ENCODE measurements at regions not wholly inside any gene's neighbourhood (a gene's known extent, or its start where the extent isn't known, plus 50 kb on each side); places are given as distances from the start of the nearest gene placed in this dataset.
"Not testable (repeated sequence)": the region's sequence is repeated elsewhere in the genome, so short reads cannot be mapped to it uniquely, and the experiment has no call there.

DNA sequence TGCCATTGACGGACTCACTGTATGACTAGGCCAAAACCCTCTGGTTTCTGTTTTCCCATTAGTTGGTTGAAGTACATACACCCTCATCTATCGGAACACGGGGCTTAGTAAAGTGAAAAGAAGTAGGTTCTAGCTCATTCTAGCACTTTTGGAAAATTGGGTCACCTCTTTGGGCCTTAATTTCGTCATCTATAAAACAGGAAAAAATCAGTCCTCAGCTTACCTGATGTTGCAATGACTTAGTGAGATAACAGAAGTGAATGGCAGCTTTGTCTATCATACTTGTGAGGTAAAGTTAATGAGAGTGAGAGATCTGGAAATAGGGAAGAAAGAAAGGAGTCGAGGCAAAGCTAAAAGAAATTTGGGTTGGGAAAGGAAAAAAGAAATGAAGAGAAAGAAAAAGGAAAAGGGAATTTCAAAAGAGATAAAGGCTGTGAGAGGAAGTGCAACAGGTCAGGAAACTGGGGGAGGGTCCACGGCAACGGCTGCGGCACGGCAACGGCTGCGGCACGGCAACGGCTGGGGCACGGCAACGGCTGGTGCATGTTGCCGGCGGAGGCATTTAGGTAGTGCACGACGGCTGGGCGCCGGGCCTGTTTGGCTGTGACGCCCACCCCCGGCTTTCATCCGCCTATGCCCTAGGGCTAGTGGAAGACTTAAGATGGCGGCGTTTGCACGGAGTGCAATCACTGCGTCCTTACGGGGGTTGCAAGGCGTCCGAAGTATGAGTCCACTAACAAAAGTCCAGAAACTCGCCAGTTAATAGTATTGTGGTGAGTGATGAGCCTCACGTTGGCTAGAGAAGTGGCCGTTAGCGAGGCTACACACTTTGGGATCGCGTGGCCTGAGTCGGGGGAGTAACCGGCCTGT is 91.4 kb upstream of the XIST start:
- peak; percentile 77 to 93 (median 93) for DNase-seq

- DNase-seq = no peak
These were observed 88.5 kb upstream of the XIST start for GRCh38 chrX:73940893-73941470.

GRCh38 chrX:73937843-73938242 is 85.3 kb upstream of the XIST start:
- DNase-seq = not testable (repeated sequence)

DNA sequence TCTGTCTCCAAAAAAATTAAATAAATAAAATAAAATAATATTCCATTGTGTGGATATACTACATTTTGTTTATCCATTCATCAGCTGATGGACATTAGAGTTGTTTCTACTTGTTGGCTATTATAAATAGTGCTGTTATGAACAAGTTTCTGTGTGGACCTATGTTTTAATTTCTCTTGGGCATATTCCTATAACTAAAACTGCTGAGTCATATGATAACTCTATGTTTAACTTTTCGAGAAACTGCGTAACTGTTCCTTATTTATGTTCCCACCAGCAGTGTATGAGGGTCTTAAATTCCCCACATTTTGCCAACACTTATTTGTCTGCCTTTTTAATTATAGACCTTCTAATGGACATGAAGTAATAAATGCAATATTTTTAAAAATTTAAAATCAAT is 80.0 kb upstream of the XIST start:
- no peak for DNase-seq

DNA sequence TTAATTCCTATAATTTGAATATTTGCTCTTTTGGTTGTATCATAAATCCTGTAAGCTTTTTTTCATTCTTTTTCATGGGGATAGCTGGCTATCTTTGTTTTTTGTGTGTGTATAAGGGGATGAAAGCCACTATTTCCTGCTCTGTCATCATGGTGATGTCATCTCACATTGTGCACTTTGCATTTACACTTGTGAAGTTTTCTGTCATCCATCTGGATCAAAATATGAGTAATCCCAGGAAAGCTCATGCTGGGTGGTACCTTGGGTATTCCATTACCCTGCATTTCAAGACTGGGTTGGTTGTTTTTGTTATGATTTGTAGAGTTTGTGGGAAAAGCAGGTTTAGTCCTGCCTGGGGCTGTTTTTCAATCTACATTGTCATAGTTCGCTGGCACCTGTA is 77.8 kb upstream of the XIST start:
- no peak for DNase-seq

DNA sequence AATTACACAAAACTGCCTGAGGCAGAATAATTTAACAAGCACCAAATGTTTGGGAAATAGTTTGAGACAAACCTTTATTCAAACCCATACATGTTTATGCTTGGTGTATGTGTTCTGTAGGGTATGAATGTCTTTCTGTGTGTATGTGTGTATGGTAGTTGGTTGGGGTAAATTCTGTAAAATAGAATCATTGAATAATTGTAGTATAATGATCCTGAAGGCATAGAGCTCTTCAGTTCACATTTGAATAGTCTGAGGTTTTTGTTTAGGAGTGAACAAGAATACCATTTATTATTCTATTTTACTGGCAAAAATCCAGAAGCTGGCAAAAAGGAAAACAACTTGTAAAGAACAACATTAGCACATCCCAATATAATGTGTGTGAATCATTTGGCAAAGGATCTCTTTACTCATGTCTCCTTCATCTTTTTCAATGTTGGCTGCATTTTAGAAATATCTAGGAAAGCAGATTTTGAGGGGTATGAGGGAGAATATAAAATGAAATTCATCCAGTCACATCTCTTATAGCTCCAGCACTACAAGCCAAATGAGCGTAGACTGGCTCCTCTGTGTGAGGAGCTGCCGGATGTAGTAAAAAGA is 70.4 kb upstream of the XIST start:
- DNase-seq = no peak

GRCh38 chrX:73916931-73917667 is 64.6 kb upstream of the XIST start:
- peak; percentile 11 to 74 (median 25) for DNase-seq

- DNase-seq = no peak
These were observed 64.0 kb upstream of the XIST start for GRCh38 chrX:73916489-73916888.

- not testable (repeated sequence) for DNase-seq
These were observed 62.3 kb upstream of the XIST start for GRCh38 chrX:73914792-73915191.

DNA sequence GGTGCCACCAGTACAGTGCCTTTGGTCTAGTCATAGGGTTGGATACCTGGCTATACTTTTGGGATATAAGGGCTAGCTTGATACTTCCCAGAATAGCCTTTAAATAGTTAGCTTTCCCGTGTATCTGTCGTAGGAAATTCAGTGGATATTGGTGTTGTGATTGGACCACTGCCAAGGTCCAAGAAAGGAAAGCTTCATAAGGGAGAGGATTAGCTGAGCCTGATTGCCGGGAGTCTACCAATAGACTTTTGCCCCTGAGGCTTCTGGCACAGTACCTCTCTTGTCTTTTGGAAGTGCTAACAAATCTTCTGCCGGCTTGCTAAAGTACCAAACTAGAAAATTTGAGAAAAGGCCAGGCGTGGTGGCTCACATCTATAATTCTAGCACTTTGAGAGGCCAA is 61.1 kb upstream of the XIST start:
- DNase-seq = peak in 1 of 3 donors; percentile 6

GRCh38 chrX:73911946-73912345 is 59.4 kb upstream of the XIST start:
- DNase-seq = not testable (repeated sequence)

GRCh38 chrX:73905749-73906374 is 53.3 kb upstream of the XIST start:
- not testable (repeated sequence) for DNase-seq

GRCh38 chrX:73903941-73904340 is 51.4 kb upstream of the XIST start:
- DNase-seq = no peak

Data from muscle of back (tissue), 3 donors.